GM12878 (cell line): ENCODE measurements at regions not wholly inside any gene's neighbourhood (a gene's known extent, or its start where the extent isn't known, plus 50 kb on each side); places are given as distances from the start of the nearest gene placed in this dataset.

ENCODE experiments used
- ATF2 ChIP-seq: IDR thresholded peaks from 2 replicates; pipeline ENCODE4 v1.6.1; 2012; ENCODE audit warnings: low read length, inconsistent platforms
- CEBPB ChIP-seq, 2 experiments: fragments of 150-350 bp in 1 of 2; IDR thresholded peaks; 2 replicates each; pipeline ENCODE4 v1.6.1; 2012 to 2014; ENCODE audit warnings: low read depth in 2 of 2, low read length in 2 of 2, borderline replicate concordance in 1 of 2, inconsistent platforms in 1 of 2
- CTCF ChIP-seq, 3 experiments: IDR thresholded peaks in 2 of 3; conservative IDR thresholded peaks in 1 of 3; 2 replicates each; pipeline ENCODE4 v1.5.1; 2011; ENCODE audit warnings: low read depth in 3 of 3, low read length in 3 of 3, mild to moderate bottlenecking in 3 of 3, control low read depth in 2 of 3, moderate library complexity in 2 of 3, inconsistent platforms in 1 of 3, mixed read lengths in 1 of 3; ENCODE audit not compliant: control insufficient read depth in 2 of 3, insufficient read depth in 1 of 3; ENCODE audit errors: extremely low read depth in 1 of 3
- EZH2 ChIP-seq: IDR thresholded peaks from 2 replicates; pipeline ENCODE4 v1.6.1; 2012; ENCODE audit warnings: low read depth, mild to moderate bottlenecking, control low read depth, inconsistent platforms, low read length, borderline replicate concordance; ENCODE audit not compliant: control insufficient read depth
- GABPA ChIP-seq: IDR thresholded peaks from 2 replicates; pipeline ENCODE4 v1.6.1; 2014; ENCODE audit warnings: antibody characterized with exemption, low read depth, mild to moderate bottlenecking, inconsistent platforms
- HDGF ChIP-seq: fragments of 450-650 bp; IDR thresholded peaks from 2 replicates; pipeline ENCODE4 v1.6.1; 2016; ENCODE audit warnings: antibody characterized with exemption
- POLR2A ChIP-seq: IDR thresholded peaks from 2 replicates; pipeline ENCODE4 v1.6.1; 2011; ENCODE audit warnings: low read depth, mild to moderate bottlenecking, low read length
- SUZ12 ChIP-seq: fragments of 200-600 bp; sonication (generic); IDR thresholded peaks from one replicate; pipeline ENCODE4 v1.6.1; 2018; ENCODE audit warnings: antibody characterized with exemption, mild to moderate bottlenecking; ENCODE audit not compliant: unreplicated experiment
- TCF3 ChIP-seq: IDR thresholded peaks from 2 replicates; pipeline ENCODE4 v1.6.1; 2012; ENCODE audit warnings: low read depth, mild to moderate bottlenecking, low read length, borderline replicate concordance; ENCODE audit not compliant: insufficient read depth
- WRNIP1 ChIP-seq: IDR thresholded peaks from 2 replicates; pipeline ENCODE4 v1.6.1; 2011; ENCODE audit warnings: low read depth, low read length, improper control_type of control experiment, borderline replicate concordance
- TF ChIP-seq, protein P1 (sequence below): fragments of 450-650 bp; IDR thresholded peaks from 2 replicates; pipeline ENCODE4 v1.6.1; 2017; ENCODE audit warnings: mild to moderate bottlenecking, moderate library complexity

DNA sequence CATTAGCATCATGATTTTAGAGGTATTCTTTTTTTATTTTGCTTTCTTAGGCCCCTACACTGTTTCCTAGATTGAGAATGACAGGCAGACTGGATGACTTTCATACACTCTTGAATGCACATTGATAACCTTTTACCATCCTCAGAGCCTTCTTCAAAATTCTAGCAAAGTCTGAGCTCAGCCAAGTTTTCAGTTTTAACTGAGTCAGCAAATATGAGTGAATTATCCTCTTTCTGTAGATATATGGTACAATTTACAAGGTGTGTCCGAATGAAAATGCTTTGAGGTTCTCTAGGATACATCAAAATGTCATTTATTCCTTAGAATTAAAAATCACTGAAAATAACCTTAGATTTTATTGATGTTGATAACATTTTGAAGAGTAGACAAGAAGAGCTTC, 1038.2 kb upstream of the POU3F3 start:
- TF ChIP-seq, protein P1, sequence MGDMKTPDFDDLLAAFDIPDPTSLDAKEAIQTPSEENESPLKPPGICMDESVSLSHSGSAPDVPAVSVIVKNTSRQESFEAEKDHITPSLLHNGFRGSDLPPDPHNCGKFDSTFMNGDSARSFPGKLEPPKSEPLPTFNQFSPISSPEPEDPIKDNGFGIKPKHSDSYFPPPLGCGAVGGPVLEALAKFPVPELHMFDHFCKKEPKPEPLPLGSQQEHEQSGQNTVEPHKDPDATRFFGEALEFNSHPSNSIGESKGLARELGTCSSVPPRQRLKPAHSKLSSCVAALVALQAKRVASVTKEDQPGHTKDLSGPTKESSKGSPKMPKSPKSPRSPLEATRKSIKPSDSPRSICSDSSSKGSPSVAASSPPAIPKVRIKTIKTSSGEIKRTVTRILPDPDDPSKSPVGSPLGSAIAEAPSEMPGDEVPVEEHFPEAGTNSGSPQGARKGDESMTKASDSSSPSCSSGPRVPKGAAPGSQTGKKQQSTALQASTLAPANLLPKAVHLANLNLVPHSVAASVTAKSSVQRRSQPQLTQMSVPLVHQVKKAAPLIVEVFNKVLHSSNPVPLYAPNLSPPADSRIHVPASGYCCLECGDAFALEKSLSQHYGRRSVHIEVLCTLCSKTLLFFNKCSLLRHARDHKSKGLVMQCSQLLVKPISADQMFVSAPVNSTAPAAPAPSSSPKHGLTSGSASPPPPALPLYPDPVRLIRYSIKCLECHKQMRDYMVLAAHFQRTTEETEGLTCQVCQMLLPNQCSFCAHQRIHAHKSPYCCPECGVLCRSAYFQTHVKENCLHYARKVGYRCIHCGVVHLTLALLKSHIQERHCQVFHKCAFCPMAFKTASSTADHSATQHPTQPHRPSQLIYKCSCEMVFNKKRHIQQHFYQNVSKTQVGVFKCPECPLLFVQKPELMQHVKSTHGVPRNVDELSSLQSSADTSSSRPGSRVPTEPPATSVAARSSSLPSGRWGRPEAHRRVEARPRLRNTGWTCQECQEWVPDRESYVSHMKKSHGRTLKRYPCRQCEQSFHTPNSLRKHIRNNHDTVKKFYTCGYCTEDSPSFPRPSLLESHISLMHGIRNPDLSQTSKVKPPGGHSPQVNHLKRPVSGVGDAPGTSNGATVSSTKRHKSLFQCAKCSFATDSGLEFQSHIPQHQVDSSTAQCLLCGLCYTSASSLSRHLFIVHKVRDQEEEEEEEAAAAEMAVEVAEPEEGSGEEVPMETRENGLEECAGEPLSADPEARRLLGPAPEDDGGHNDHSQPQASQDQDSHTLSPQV, result no peak
- TF ChIP-seq CTCF (IDR thresholded peaks at IDR 0.05 in 2 of 3, conservative IDR thresholded peaks at IDR 0.05 in 1 of 3; ENCODE audit: control insufficient read depth in 2 of 3, extremely low read depth in 1 of 3, insufficient read depth in 1 of 3, low read depth in 3 of 3, low read length in 3 of 3) (no peak), EZH2 (no peak), ATF2 (no peak), CEBPB (IDR thresholded peaks at IDR 0.05; ENCODE audit: borderline replicate concordance in 1 of 2, low read depth in 2 of 2, low read length in 2 of 2) (no peak), SUZ12 (no peak), TCF3 (no peak), HDGF (no peak), POLR2A (no peak), GABPA (no peak), WRNIP1 (no peak)
